ENCODE measurements at regions not wholly inside any gene's neighbourhood (a gene's known extent, or its start where the extent isn't known, plus 50 kb on each side); places are given as distances from the start of the nearest gene placed in this dataset.
A peak's percentile ranks its signal among the peaks of the same experiment; 100 is the strongest.

- H3K27ac ChIP-seq (ENCODE audit: low read depth in 2 of 2, low read length in 2 of 2) = no peak overlapping the region
- no peak for FAIRE-seq
- intact Hi-C loops (cut with DNase I) = no loop called here
Measured at GRCh38 chr12:38601949-38602348, 285.4 kb downstream of the ALG10B start.

More at GRCh38 chr12:38601949-38602348, 285.4 kb downstream of the ALG10B start:
- Histone ChIP-seq H3K9ac (ENCODE audit: low read length in 3 of 3) (no peak overlapping the region), H3K27me3 (ENCODE audit: control insufficient read depth, insufficient read depth, low read length) (no peaks in the 10 kb centered on the region), H3K36me3 (ENCODE audit: control insufficient read depth in 2 of 3, insufficient read depth in 3 of 3, low read length in 3 of 3) (no peaks in the 10 kb centered on the region), H3K4me1 (ENCODE audit: control insufficient read depth in 2 of 3, insufficient read depth in 2 of 3, low read depth in 1 of 3, low read length in 3 of 3) (no peaks in the 10 kb centered on the region), H3K4me3 (ENCODE audit: low read length in 3 of 3) (no peak overlapping the region), H3K9me3 (ENCODE audit: control insufficient read depth in 2 of 3, insufficient read depth in 1 of 3, low read length in 3 of 3) (peaks cover 0 to 5% (median 0%) of the 10 kb centered on the region in 3 donors)
- peak in 2 of 5 donors; percentile 23 to 42 for DNase-seq
- TF ChIP-seq CTCF (IDR thresholded peaks at IDR 0.05; ENCODE audit: borderline replicate concordance, extremely low read depth, insufficient read depth) = no peak
